ENCODE measurements at regions not wholly inside any gene's neighbourhood (a gene's known extent, or its start where the extent isn't known, plus 50 kb on each side); places are given as distances from the start of the nearest gene placed in this dataset.
"Not testable (repeated sequence)": the region's sequence is repeated elsewhere in the genome, so short reads cannot be mapped to it uniquely, and the experiment has no call there.

DNA sequence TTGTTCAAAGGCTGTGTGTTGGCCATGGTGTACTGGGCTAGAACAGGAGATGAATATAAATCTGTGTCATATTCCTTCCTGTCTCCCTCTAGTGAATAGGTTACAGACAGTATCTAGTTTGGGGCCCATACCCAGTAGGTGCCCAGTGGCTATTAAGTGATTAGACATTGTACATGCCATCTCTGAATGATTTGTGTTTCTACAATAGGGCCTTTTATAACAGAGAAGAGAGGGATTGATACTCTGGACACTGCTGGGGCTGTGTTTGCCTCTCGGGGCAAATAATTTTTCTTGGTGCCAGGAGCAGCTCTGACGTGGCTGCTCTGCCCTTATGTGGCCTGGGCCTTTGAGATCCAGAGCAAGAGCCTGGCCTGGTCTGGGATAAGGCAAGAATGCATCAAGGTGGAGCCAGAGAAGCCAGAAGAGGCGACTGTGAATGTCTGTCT lies 403.1 kb downstream of the SPRY2 start:
- DNase-seq, result peak in 7 of 10 donors; percentile 12 to 90 (median 41)
- intact Hi-C loops (cut with DNase I), result loop anchor here (2.0 to 5.0 kb wide), 3 partner anchors 75 to 403 kb away; partner anchors contain the start of gene SPRY2

DNA sequence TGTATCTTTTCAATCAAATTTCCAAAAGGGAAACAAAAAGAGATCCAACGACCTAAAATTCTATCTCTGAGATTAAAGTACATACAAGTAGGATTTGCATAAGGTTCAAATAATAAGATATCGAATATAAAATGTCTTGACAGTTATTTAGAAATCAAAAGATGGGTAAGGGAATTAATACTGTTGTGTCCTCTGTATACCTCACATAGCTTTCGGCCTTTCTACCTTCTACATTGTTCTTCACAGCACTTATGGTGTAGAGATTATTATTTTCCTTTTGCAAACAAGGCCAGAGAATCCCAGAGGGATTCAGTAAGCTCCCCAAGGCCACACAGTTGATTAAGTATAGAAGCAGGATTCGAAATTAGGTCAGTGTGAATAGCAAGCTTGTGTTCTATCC lies 403.6 kb downstream of the SPRY2 start:
- DNase-seq, result no peak
- intact Hi-C loops (cut with DNase I), result loop anchor here (2.0 to 5.0 kb wide), 3 partner anchors 75 to 403 kb away; partner anchors contain the start of gene SPRY2

DNA sequence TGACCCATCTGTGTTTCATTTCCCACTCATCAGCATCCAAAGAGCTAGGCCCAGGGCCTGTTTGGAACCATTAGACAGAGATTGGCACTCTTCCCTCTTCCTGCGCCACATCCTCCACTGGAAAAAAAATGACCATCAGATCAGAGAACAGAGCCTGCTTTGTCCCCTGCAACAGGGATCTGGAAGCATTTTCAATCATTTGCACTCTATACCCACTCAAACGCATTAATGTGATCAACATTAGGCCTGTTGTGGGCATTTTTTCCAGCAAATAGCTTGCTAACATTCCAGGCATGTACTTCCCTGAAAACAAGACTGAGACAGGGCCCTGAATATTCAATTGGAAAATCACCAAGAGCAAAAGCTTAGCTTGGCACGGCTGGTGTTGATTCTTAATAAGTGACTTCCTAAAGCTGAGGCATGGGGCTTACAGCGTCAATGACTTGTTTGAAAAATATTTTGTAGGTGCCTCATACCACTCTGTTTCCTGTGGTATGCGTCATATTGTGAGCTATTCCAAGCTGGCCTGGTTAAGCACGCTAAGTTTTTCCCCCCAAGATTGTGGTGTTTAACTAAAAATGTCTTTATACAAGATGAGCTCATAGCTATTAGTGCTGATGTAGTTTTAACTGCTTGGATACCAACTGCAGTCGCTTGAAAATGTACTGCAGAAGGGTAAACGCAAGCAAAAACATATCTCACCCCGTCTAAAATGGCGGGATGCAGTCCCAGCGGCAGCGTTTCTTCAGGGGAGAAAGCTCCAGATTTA lies 404.4 kb downstream of the SPRY2 start:
- DNase-seq, result peak in 8 of 10 donors; percentile 21 to 82 (median 52)
- intact Hi-C loops (cut with DNase I), result loop anchor here (2.0 to 5.0 kb wide), 3 partner anchors 76 to 404 kb away; partner anchors contain the start of gene SPRY2

DNA sequence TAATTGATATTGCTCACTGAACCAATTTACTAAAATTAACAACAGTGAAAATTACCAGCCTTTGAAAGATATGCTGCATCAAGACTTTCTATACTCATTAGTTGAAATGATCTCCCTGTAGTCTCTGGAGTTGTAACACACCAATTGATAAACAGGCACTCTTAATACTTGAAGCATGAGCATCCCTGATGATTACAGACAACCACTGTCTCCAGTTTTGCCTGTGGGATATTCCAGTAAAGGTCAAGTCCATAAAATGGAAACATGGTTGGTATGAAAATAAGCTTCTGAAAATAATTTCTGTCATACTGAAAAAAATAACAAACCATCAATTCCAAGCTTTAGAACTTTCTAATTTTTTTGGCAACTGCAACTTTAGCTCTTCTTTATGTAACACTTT lies 405.8 kb downstream of the SPRY2 start:
- no peak for DNase-seq
- intact Hi-C loops (cut with DNase I), result loop anchor here (5.0 kb wide), 2 partner anchors 77 to 197 kb away; no protein-coding TSS in a partner anchor

DNA sequence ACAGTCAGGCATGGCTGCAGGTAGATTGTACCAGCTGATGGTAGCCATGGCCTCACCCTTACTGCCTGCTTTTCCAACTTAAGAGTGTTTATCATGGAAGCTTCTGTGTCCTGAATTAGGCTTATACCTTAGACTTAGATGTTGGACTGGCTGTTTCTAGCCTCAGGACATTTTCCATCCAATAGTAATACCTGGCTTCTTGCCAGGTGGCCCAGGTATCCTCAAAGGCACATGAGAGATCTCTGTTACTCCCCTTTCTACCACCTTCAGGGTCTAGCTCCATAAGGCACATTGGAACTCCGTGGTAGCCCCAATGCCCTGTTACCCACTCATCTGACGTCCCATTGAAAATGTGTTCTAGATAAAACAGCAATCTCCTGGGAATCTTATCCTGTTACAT lies 407.5 kb downstream of the SPRY2 start:
- DNase-seq, result no peak
- intact Hi-C loops (cut with DNase I), result no loop called here

DNA sequence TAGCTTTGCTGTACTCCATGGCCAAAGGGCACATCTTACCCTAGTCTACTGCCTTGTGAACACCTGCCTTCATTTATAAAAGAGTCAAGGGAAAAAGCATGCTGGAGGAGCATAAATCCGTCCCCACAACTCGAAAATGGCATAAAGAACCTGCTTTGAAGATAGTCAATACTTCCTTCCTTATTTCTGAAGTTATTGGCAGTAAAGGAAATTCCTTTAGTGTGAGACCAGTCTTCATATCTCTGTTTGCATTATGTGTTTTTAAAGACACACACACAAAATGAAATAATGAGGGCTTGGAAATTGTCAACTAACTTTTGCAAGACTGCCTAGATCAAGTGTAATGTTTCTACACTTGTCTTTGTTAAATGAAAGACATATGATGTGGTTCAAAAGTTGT lies 408.4 kb downstream of the SPRY2 start:
- no peak for DNase-seq
- intact Hi-C loops (cut with DNase I), result no loop called here

DNA sequence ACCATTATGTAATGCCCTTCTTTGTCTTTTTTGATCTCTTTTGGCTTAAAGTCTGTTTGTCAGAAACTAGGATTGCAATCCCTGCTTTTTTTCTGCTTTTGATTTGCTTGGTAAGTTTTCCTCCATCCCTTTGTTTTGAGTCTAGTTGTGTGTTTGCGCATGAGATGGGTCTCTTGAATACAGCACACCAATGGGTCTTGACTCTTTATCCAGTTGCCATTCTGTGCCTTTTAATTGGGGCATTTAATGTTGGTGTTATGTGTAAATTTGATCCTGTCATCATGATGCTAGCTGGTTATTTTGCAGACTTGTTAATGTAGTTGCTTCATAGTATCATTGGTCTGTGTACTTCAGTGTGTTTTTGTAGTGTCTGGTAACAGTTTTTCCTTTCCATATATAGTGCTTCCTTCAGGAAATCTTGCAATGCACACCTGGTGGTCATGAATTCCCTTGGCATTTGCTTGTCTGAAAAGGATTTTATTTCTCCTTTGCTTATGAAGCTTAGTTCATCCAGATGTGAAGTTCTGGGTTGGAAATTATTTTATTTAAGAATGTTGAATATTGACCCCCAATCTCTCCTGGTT lies 416.9 kb downstream of the SPRY2 start:
- intact Hi-C loops (cut with DNase I); DNase-seq: not testable (repeated sequence)

DNA sequence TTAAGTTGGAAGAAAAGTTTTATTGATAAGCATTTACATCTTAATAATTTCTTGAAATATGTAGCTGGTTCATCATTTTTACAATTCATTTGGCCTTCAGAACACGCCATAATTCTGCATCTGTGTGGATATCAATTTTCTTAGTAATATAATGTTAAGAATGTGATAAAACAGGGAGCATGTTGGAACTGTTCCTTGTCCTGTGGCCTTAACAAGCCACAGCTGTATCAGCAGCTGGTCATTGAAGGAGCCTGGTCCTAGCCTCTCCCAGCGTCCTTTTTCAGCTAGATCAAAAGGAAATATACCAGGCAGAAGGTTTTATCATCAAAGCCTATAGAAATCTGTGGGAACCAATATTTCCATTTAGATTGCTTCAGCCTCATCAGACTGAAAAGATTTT lies 421.8 kb downstream of the SPRY2 start:
- no peak for DNase-seq
- intact Hi-C loops (cut with DNase I), result no loop called here

DNA sequence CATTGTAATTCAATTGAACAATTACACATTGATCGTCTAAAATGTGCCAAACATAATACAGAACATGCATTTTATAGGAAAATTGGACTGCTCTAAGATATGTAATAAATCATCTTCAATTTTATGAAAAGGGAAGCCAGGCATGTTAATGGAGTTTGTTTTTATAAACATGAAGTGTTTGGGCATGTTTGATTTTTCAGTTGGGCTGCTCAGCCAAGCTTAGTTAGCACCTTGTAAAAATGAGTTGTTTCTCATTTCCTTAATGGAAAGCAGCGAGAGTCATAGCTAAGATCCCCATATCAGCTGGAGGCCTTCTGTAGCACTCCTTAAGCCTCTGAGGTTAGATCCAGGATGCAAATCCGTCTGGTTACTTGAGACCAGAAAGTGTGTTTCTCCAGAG lies 422.3 kb downstream of the SPRY2 start:
- intact Hi-C loops (cut with DNase I), result no loop called here
- DNase-seq, result no peak

DNA sequence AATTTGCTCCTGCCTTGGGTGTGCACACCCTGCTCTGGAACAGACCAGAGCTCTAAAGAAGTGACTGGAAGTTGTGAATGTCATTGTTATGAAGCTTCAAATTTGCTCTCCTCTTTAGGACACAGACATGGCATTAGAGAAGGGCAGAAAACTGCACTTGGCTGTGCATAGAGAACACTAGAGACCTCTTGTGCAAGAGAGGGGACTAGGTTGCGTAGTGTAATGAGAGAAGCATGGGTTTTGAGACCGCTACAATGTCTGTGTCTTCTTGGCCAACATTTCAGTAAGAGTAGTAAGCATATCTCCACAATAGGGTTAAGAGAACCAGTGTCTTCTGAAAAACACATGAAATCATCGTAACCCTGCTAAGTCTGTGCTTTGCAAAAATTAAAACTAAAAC lies 423.3 kb downstream of the SPRY2 start:
- intact Hi-C loops (cut with DNase I), result no loop called here

DNA sequence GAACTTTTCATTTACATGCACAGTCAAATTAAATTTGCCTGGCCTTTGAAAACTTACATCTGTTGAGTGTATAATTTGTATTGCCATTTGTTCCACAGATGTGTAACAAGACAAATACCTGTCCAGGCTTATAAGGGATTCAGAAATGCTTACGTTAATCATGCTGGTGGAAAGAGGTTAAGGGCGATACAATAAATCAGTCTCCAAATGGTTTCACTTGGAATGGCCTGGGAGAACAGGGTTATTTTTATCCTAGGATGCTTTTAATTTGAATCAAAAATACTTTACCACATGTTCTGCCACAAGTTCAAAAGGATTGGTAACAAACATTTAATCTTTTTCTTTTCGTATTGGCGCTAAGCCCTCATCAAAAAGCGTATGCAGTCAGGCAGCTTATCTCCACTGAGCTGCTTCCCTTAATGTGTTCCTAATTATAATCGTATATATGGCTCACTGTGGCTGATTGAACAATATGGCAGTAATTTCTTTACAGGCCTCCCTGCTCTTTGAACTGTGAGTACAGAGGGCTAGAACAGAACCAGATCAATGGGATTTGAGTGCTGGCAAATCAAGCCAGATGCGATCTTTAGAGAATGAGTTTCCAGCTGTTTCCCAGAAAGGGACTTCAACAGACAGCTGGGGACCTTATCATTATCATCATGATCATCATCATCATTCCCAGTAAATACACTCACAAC lies 425.7 kb downstream of the SPRY2 start:
- no peak for DNase-seq
- intact Hi-C loops (cut with DNase I), result no loop called here

More for the DNA sequence above, 423.3 kb downstream of the SPRY2 start:
- DNase-seq, result no peak

DNA sequence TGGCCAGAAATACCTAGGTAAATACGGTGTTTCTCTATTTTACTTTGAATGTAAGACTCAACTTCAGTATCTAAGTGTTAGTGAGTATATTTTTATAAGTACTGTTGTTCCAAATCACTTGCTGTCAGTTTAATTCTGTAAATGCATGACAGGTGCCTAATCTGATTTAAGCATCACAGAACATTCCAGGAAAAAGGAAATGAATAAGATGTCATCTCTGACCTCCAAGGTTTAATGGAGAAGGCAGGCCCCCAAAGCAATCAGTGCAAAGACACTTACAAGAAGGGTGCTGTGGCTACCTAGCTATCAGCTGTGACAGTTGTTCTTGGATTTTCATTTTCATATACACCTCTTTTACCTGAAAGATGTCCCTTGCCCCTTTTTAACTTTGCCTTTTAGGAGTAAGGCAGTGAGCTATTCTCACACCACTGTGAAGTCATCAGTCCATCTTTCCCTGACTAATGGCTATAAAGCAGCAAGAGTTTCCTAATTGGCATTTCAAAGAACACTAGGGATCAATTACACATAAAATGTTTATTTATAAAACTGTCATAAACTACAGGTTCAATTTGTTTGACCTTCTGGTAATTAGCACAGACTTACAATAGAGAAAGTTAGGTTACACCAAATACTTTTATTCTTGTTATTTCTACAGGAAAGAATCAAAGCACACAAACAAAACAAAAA lies 427.6 kb downstream of the SPRY2 start:
- intact Hi-C loops (cut with DNase I), result no loop called here

DNA sequence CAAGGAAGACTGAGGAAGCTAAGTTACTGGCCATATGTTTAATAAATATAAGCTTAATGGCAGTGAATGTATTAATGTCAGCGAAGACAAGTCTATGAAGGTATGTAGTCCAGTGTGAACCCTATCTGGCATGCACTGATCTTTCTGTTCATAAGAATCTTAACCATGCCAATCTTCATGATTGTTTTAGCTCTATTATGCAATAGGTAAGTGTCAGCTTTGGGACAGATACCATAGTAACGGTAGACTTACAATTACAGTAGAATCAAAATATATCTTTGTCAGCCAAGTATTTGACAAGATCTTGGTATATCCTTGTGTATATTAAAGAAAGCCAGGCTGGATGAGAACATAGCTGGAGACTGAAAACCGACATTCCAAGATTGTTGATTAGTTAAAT lies 428.5 kb downstream of the SPRY2 start:
- intact Hi-C loops (cut with DNase I), result no loop called here
- no peak for DNase-seq

More for the DNA sequence above, 427.6 kb downstream of the SPRY2 start:
- DNase-seq, result no peak

DNA sequence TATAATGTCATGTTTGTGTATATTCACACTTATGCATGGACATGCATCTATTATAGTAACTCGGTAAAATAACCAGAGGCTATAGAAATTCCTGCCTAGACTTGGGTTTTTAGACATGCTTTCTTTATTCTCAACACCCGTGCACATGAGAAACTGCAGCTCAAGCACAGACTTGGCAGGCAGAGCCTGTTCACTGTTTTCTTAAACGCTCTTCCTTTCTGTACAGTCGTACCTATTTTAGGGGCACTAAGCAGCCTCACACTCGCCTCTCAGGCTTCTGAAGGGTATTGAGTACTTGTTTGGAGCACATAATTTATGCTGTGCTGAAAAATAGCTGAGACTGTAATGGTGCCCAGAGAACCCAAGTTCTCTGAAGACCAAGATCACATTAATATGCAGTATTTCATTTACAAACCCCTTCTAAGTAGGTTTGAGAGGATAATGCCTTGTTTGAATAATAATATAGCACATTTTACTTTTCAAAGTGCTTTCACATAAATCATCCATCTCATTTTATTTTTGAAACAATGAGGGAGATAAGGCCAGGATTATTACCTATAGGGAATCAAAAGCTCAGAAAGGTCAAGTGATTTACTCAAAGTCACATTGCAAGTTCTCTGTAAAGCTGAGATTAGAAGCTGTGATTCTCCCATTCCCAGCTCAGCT lies 429.9 kb downstream of the SPRY2 start:
- intact Hi-C loops (cut with DNase I), result no loop called here
- peak in 1 of 10 donors; percentile 77 for DNase-seq

DNA sequence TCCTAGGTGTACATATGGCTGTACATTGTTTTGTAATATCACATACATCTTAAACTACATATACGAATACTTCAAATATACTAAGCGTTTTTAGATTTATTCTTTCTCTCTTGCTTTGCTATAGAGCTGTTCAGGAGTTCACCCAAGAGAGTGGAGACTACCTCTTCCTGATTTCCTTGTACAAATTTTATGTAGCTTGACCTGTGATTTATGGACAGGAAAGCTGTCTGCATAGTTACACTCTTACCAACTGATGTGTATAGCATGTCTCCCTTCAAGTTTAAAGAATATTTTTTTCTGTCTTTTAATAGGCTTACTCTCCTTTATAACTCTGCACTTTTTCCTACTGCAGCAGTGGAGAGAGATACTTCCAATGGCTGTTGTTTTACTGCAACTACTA lies 428.7 kb downstream of the NDFIP2 start:
- intact Hi-C loops (cut with DNase I), result no loop called here
- DNase-seq, result no peak

DNA sequence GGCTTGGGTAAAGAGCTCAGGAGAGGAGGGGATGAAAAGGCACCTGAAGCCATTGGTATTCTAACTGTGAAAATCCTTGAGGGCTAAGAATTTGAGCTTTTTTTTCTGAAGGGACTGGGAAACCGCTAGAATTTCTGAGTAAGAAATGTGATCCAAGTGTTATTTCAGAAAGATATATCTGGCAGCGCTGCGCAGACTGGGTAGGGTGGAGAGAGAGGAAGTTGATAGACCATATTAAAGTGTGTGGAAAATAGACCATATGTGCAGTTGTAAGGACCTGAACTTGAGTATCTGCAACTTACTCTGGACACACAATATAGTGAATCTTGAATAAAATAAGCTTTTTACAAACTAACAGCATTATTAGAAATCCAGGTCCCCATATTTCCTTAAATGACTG lies 427.4 kb downstream of the NDFIP2 start:
- intact Hi-C loops (cut with DNase I), result no loop called here
- DNase-seq, result peak in 1 of 10 donors; percentile 17

DNA sequence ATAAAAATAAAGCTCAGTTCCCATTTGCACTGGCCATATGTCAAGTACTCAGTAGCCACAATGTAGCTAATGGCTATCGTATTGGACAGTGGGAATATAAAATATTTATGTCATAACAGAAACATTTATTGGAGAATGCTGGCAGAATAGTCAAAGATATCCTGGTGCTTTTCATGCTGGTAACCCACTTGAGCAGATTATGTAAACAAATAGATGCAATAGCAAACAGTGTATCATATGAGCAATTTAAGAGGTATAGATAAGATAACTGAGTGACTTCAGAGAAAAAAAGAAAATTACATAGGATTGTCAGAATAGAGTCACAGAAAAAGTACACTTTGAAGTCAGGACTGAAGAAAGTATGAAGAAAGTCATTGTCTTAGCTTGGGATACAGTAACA lies 426.6 kb downstream of the NDFIP2 start:
- intact Hi-C loops (cut with DNase I), result no loop called here
- no peak for DNase-seq

DNA sequence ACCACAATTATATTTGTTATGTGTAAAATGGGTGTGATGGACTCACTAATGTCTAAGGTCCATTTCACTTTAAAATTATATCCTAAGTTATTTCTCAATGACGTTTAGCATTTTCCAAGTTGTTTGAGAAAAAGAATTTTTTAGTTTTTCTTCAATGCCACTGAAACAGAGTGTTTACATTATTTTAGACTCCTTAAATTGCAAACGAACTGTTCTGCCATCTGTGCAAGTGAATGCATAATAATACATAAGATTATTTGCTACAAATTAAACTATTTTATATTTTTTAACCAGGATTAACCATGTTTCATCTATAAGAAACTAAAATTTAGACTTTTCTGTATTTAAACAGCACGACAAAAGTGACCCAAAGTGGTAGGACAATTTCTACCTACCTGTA lies 425.4 kb downstream of the NDFIP2 start:
- intact Hi-C loops (cut with DNase I), result no loop called here
- DNase-seq, result no peak

DNA sequence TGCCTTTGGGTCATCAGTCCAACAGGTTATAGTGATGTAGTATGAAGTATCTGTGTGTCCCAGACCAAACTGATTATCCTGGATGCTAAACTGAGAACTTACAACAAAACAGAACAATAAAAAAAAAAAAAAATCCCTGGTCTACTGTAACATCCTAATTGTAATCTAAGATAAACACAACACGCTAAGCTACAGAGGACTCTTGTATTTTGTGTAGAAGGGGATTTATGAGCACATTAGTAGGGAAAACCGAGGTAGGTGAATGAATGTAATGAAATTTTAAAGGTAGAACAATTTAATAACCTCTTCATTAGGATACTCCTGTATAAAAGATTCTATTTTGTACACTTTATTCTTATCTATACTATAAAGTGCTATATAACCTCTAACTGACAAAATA lies 424.1 kb downstream of the NDFIP2 start:
- DNase-seq, result no peak
- intact Hi-C loops (cut with DNase I), result no loop called here

DNA sequence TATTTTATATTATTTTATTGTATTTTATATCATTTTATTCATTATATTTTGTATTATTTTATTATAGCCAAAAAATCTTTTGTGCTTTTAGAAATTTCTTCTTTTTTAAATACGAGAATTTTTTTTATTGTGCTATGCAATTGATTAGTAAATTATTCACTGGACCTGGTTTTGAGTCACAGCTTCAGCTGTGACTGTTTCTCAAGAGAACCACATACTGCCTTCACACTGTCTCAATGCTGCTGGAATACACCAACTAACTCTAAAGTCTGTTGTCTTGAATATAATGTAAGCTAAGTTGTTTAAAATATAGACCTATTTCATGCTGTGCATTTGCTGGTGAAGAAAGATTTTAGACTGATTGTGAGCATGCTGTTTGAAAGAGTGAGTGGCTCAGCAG lies 423.6 kb downstream of the NDFIP2 start:
- intact Hi-C loops (cut with DNase I), result no loop called here
- no peak for DNase-seq

Measured in posterior cingulate gyrus (tissue), 11 donors.